Sigmoid colon (tissue), 4 donors: ENCODE measurements at regions not wholly inside any gene's neighbourhood (a gene's known extent, or its start where the extent isn't known, plus 50 kb on each side); places are given as distances from the start of the nearest gene placed in this dataset.

ENCODE experiments used
- CTCF ChIP-seq, 4 experiments: fragments of 450-650 bp in 3 of 4; fragments of 200-600 bp in 1 of 4; IDR thresholded peaks; one replicate each; pipeline ENCODE4 v1.5.1; 2016 to 2019; ENCODE audit warnings: antibody characterized with exemption in 4 of 4, mild to moderate bottlenecking in 3 of 4, moderate library complexity in 2 of 4
- EP300 ChIP-seq, 4 donors: sonication (generic); formaldehyde crosslinking; IDR thresholded peaks; one replicate each; pipeline ENCODE4 v1.6.1; 2017; ENCODE audit warnings: antibody characterized with exemption in 4 of 4
- POLR2A ChIP-seq, 2 donors: fragments of 450-650 bp; IDR thresholded peaks; one replicate each; pipeline ENCODE4 v1.6.1; 2016; ENCODE audit warnings: antibody characterized with exemption in 2 of 2, mild to moderate bottlenecking in 2 of 2, moderate library complexity in 2 of 2
- POLR2AphosphoS5 ChIP-seq, 4 donors: sonication (generic); formaldehyde crosslinking; IDR thresholded peaks; one replicate each; pipeline ENCODE4 v1.6.1; 2017; ENCODE audit warnings: antibody characterized with exemption in 4 of 4

- TF ChIP-seq CTCF (IDR thresholded peaks at IDR 0.05) = no peak
- TF ChIP-seq POLR2A (IDR thresholded peaks at IDR 0.05) = no peak
- peak in 3 of 4 donors; percentile 4 to 81 (median 44) for TF ChIP-seq EP300 (IDR thresholded peaks at IDR 0.05)
- TF ChIP-seq POLR2AphosphoS5 (IDR thresholded peaks at IDR 0.05) = peak; percentile 33 to 81 (median 74)
Observed at GRCh38 chr6:139983555-139984276, 609.3 kb upstream of the CITED2 start.
